WTC11 (cell line): ENCODE measurements at regions not wholly inside any gene's neighbourhood (a gene's known extent, or its start where the extent isn't known, plus 50 kb on each side); places are given as distances from the start of the nearest gene placed in this dataset.

ENCODE experiments used
- ATAC-seq: fragments of 200-7000 bp; cut with Tn5 transposase; 2 replicates; pipeline ENCODE4 v1.10.0; 2021; ENCODE audit warnings: mild to moderate bottlenecking, moderate library complexity
- CTCF ChIA-PET: fragments of 300-600 bp; sonication (Branson Sonifier 250); formaldehyde crosslinking; loops from one replicate; lab custom pipeline; 2021; ENCODE audit warnings: antibody characterized with exemption; lab: Charles Lee
- POLR2A ChIA-PET: fragments of 350-600 bp; sonication (Branson Sonifier 250); formaldehyde crosslinking; loops from one replicate; lab custom pipeline; 2021; ENCODE audit warnings: antibody characterized with exemption; lab: Charles Lee
- DNase-seq: peaks from one replicate; pipeline ENCODE4 v3.0.0; 2021; ENCODE audit warnings: low spot score
- H3K27ac Mint-ChIP-seq: 2 replicates; pipeline ENCODE4 v1.8.0; 2021; ENCODE audit warnings: mixed read lengths
- H3K27me3 Mint-ChIP-seq: 2 replicates; pipeline ENCODE4 v1.8.0; 2021; ENCODE audit warnings: low read depth, mild to moderate bottlenecking, moderate library complexity, mixed read lengths
- H3K36me3 Mint-ChIP-seq: 2 replicates; pipeline ENCODE4 v1.8.0; 2021; ENCODE audit warnings: mixed read lengths
- H3K4me1 Mint-ChIP-seq: 2 replicates; pipeline ENCODE4 v1.8.0; 2022; ENCODE audit warnings: mixed read lengths
- H3K4me3 Mint-ChIP-seq: 2 replicates; pipeline ENCODE4 v1.8.0; 2021; ENCODE audit warnings: mild to moderate bottlenecking, moderate library complexity, mixed read lengths
- H3K9me3 Mint-ChIP-seq: 2 replicates; pipeline ENCODE4 v1.8.0; 2021; ENCODE audit warnings: mixed read lengths
- E2F5 ChIP-seq: sonication (generic); formaldehyde crosslinking; IDR thresholded peaks from 2 replicates; pipeline ENCODE4 v1.8.1; 2022; ENCODE audit warnings: mild to moderate bottlenecking, moderate library complexity, missing genetic modification reagents
- EMX1 ChIP-seq: fragments of 250-450 bp; sonication (Bioruptor Pico); IDR thresholded peaks from 2 replicates; pipeline ENCODE4 v1.8.0; 2021; ENCODE audit warnings: mild to moderate bottlenecking
- ERG ChIP-seq: fragments of 250-450 bp; sonication (Bioruptor Pico); IDR thresholded peaks from 2 replicates; pipeline ENCODE4 v1.8.0; 2021; ENCODE audit warnings: mild to moderate bottlenecking
- FOXP4 ChIP-seq: sonication (generic); formaldehyde crosslinking; IDR thresholded peaks from 2 replicates; pipeline ENCODE4 v1.8.0; 2022; ENCODE audit warnings: mild to moderate bottlenecking, missing genetic modification reagents
- GABPB1 ChIP-seq: sonication (generic); formaldehyde crosslinking; IDR thresholded peaks from 2 replicates; pipeline ENCODE4 v1.8.1; 2023; ENCODE audit warnings: mild to moderate bottlenecking, missing genetic modification reagents
- HMGA2 ChIP-seq: fragments of 250-450 bp; sonication (Bioruptor Pico); IDR thresholded peaks from 2 replicates; pipeline ENCODE4 v1.4.0; 2021; ENCODE audit warnings: mild to moderate bottlenecking, moderate library complexity
- JUN ChIP-seq: sonication (generic); formaldehyde crosslinking; IDR thresholded peaks from 2 replicates; pipeline ENCODE4 v1.8.0; 2023; ENCODE audit warnings: mild to moderate bottlenecking, missing genetic modification reagents
- KAT7 ChIP-seq: sonication (generic); formaldehyde crosslinking; IDR thresholded peaks from 2 replicates; pipeline ENCODE4 v1.8.1; 2023; ENCODE audit warnings: missing genetic modification reagents, mild to moderate bottlenecking, borderline replicate concordance
- NFATC4 ChIP-seq: fragments of 250-450 bp; sonication (Bioruptor Pico); IDR thresholded peaks from 2 replicates; pipeline ENCODE4 v1.9.0; 2021; ENCODE audit warnings: mild to moderate bottlenecking
- OVOL2 ChIP-seq: fragments of 250-450 bp; sonication (Bioruptor Pico); IDR thresholded peaks from 2 replicates; pipeline ENCODE4 v1.9.0; 2021; ENCODE audit warnings: mild to moderate bottlenecking, borderline replicate concordance
- PREB ChIP-seq: sonication (generic); formaldehyde crosslinking; IDR thresholded peaks from 2 replicates; pipeline ENCODE4 v1.8.1; 2022; ENCODE audit warnings: mild to moderate bottlenecking, missing genetic modification reagents, moderate library complexity, borderline replicate concordance
- TCF7 ChIP-seq: sonication (generic); formaldehyde crosslinking; IDR thresholded peaks from 2 replicates; pipeline ENCODE4 v1.8.0; 2022; ENCODE audit warnings: mild to moderate bottlenecking, low read depth, missing genetic modification reagents, moderate library complexity
- TEAD4 ChIP-seq: sonication (generic); formaldehyde crosslinking; IDR thresholded peaks from 2 replicates; pipeline ENCODE4 v1.8.0; 2022; ENCODE audit warnings: mild to moderate bottlenecking, missing genetic modification reagents
- USF1 ChIP-seq: sonication (generic); formaldehyde crosslinking; IDR thresholded peaks from 2 replicates; pipeline ENCODE4 v1.8.0; 2022; ENCODE audit warnings: mild to moderate bottlenecking, missing genetic modification reagents
- ZNF263 ChIP-seq: sonication (generic); formaldehyde crosslinking; IDR thresholded peaks from 2 replicates; pipeline ENCODE4 v1.8.1; 2022; ENCODE audit warnings: low read depth, mild to moderate bottlenecking, moderate library complexity, missing genetic modification reagents
- ZNF423 ChIP-seq: fragments of 250-450 bp; sonication (Bioruptor Pico); IDR thresholded peaks from 2 replicates; pipeline ENCODE4 v2.1.2; 2022; ENCODE audit warnings: mild to moderate bottlenecking, moderate library complexity
- ZNF532 ChIP-seq: fragments of 250-450 bp; sonication (Bioruptor Pico); IDR thresholded peaks from 2 replicates; pipeline ENCODE4 v1.9.0; 2021; ENCODE audit warnings: mild to moderate bottlenecking, borderline replicate concordance

GRCh38 chr9:85483208-85483607 lies 258.5 kb downstream of the AGTPBP1 start:
- H3K4me1 Mint-ChIP-seq, result peaks cover 28% of the 10 kb centered on the region
- CTCF ChIA-PET, result no interaction called here
- no peaks in the 10 kb centered on the region for H3K36me3 Mint-ChIP-seq
- DNase-seq (no peak), ATAC-seq (no peak)
- TF ChIP-seq FOXP4 (CRISPR knock-in tag) (no peak), NFATC4 (no peak), PREB (CRISPR knock-in tag) (no peak), ZNF532 (no peak), OVOL2 (no peak), TEAD4 (CRISPR knock-in tag) (no peak), HMGA2 (no peak), KAT7 (CRISPR knock-in tag) (no peak), USF1 (CRISPR knock-in tag) (no peak), ZNF423 (no peak), TCF7 (no peak), EMX1 (CRISPR knock-in tag) (no peak), JUN (no peak), ZNF263 (CRISPR knock-in tag) (no peak), GABPB1 (CRISPR knock-in tag) (no peak)
- peaks cover 5% of the 10 kb centered on the region; the same call in 1 of the 2 replicates for H3K9me3 Mint-ChIP-seq
- no peak overlapping the region for H3K27ac Mint-ChIP-seq
- POLR2A ChIA-PET, result no interaction called here
- peaks cover 40% of the 10 kb centered on the region for H3K27me3 Mint-ChIP-seq
- no peak overlapping the region for H3K4me3 Mint-ChIP-seq

- H3K4me1 Mint-ChIP-seq, result peaks cover 28% of the 10 kb centered on the region
- ATAC-seq (no peak), DNase-seq (no peak)
- CTCF ChIA-PET, result interaction anchor here (0.6 to 2.4 kb wide), 2 partner anchors 54 to 77 kb away, joined by 3 to 11 read pairs; no protein-coding TSS in a partner anchor
- POLR2A ChIA-PET, result interaction anchor here (0.6 kb wide), 1 partner anchor 750 kb away, joined by 4 read pairs; no protein-coding TSS in a partner anchor
- peaks cover 43% of the 10 kb centered on the region for H3K27me3 Mint-ChIP-seq
- no peak overlapping the region for H3K4me3 Mint-ChIP-seq
- H3K27ac Mint-ChIP-seq, result no peak overlapping the region
- H3K9me3 Mint-ChIP-seq, result peaks cover 21% of the 10 kb centered on the region
- TF ChIP-seq ERG (no peak), E2F5 (CRISPR knock-in tag) (no peak)
- peaks cover 17% of the 10 kb centered on the region for H3K36me3 Mint-ChIP-seq
Observed at GRCh38 chr9:85479305-85479704, 262.4 kb downstream of the AGTPBP1 start.
